SK-N-SH treated with all-trans-retinoic acid at 6 μM for 48 hours (cell line): ENCODE measurements at regions not wholly inside any gene's neighbourhood (a gene's known extent, or its start where the extent isn't known, plus 50 kb on each side); places are given as distances from the start of the nearest gene placed in this dataset.

Experiments used
- CSRNP3 ChIP-seq: fragments of 250-450 bp; sonication (Bioruptor Pico); IDR thresholded peaks from 2 replicates; pipeline ENCODE4 v1.5.1; 2021; ENCODE audit warnings: mild to moderate bottlenecking, moderate library complexity
- PATZ1 ChIP-seq: fragments of 250-450 bp; sonication (Bioruptor Pico); IDR thresholded peaks from 2 replicates; pipeline ENCODE4 v1.8.0; 2020; ENCODE audit warnings: mild to moderate bottlenecking, moderate library complexity, borderline replicate concordance
- RARB ChIP-seq: fragments of 250-450 bp; sonication (Bioruptor Pico); IDR thresholded peaks from 2 replicates; pipeline ENCODE4 v1.8.0; 2021; ENCODE audit warnings: mild to moderate bottlenecking, moderate library complexity
- TOX ChIP-seq: fragments of 250-450 bp; sonication (Bioruptor Pico); IDR thresholded peaks from 2 replicates; pipeline ENCODE4 v1.8.0; 2021; ENCODE audit warnings: mild to moderate bottlenecking, moderate library complexity, borderline replicate concordance

GRCh38 chr6:77353129-77353528 lies 110.2 kb downstream of the HTR1B start:
- TF ChIP-seq CSRNP3 (CRISPR knock-in tag) (no peak), RARB (CRISPR knock-in tag) (no peak), TOX (CRISPR knock-in tag) (no peak), PATZ1 (CRISPR knock-in tag) (no peak)
